ENCODE measurements at regions not wholly inside any gene's neighbourhood (a gene's known extent, or its start where the extent isn't known, plus 50 kb on each side); places are given as distances from the start of the nearest gene placed in this dataset.
"Not testable (repeated sequence)": the region's sequence is repeated elsewhere in the genome, so short reads cannot be mapped to it uniquely, and the experiment has no call there.

DNA sequence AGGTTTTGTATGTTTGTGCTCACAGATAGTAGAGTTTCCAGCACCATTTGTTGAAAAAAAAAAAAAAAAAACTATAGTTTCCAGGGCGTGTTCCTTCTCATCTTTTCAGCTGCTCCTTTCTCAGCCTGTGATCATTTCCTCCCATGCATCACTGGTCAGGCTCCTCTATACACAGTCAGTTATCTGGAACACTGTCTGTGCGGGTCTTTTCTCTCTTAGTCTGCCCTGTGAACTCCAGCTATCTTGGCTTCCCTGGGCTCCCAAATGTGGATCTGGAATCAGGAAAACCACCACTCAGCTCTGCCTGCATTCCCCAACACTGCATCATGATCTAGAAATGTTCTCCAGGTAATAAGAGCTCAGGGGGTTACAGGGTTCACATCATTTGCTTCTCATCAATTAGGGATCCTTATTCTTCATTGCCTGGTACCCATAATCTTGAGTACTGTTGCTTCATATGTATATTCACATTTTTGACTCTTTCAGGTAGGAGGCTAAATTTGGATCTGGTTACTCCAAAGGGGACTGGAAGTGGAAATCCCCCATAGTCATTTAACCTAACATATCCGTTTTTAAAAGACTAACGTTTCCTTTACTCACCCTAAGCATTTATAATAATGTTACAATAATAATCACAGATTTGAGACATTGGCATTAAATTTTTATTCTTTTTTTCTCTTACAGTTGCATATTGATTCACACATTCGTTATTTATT lies 221.8 kb upstream of the KLF3 start:
- no peak for DNase-seq

DNA sequence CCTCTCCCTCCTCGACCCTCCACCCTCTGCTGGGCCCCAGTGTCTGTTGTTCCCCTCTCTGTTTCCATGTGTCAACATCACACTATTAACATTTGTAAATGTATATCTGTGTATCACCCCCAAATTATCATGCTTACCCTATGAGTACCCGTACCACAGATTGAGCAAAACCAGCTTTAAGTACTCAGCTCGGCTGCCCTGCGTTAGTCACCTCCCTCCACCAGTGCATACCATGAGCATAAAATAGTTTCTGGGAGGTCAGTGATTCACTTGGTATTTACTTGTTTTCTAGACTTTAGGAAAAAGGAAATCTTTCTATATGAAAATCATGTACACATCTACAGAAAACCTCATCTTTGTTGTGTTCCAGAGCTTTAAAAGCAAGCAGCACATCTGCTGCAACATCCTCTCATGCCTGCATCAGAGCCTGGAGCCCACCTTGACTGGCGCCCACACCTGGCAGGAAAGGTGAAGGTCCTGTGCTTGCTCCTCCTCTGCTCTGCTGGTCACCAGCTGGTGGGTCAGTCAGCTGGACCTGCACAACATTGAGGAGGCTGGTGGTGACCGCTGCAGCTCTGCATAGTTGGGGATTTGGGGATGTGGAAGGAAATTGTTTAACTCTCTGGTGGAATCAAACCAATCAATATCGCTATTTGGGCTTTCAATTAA lies 214.4 kb upstream of the KLF3 start:
- DNase-seq, result no peak

GRCh38 chr4:38452009-38452408 lies 212.0 kb upstream of the KLF3 start:
- no peak for DNase-seq

- DNase-seq, result no peak
Observed at GRCh38 chr4:38452542-38452941, 211.5 kb upstream of the KLF3 start.

- no peak for DNase-seq
Observed at GRCh38 chr4:38453253-38453881, 210.6 kb upstream of the KLF3 start.

- DNase-seq, result no peak
Observed at GRCh38 chr4:38454284-38454683, 209.7 kb upstream of the KLF3 start.

GRCh38 chr4:38455092-38455862 lies 208.7 kb upstream of the KLF3 start:
- DNase-seq, result no peak

GRCh38 chr4:38456096-38456495 lies 207.9 kb upstream of the KLF3 start:
- no peak for DNase-seq

DNA sequence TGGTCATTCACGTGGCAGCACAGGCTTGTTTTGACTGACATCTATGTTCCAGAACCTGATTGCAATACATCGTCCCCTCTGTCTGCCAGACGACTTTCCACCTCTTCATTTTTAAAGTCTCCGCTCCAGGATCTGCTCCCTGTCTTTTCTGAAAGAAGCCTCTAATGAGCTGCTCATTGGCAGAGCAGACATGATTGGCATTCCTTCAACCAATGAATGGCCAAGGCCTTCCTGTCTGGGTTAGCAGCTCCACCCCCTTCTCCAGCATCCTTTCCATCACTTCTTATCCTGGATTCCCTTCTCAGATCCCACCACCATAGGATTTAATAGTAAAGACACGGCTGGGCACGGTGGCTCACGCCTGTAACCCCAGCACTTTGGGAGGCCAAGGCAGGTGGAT lies 202.7 kb upstream of the KLF3 start:
- no peak for DNase-seq

GRCh38 chr4:38462367-38463055 lies 201.5 kb upstream of the KLF3 start:
- no peak for DNase-seq

DNA sequence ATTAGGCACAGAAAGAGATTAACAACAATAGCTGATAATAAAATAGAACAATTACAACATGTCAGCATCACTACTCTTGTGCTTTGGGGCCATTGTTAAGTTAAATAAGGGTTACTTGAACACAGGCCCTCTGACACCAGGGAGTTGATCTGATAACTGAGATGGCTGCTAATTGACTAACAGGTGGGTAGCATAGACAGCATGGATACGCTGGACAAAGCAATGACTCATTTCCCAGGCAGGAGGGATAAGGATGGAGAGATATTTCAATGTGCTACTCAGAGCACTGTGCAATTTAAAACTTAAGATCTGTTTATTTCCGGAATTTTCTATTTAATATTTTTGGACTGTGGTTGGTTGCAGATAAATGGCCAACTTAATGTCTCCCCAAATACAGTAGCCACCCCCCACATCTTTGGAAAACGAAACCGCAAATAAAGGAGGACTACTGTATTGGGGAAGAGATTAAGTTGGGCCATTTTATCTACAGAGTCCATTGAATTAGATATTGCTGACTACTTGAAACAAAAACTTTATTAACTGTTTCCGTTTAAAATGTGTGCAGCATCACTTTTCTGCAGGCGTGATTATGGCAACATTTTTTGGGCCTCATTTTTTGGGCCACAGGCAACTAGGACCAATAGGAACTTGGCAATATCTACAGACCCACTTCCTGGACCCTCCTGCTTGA lies 200.6 kb upstream of the KLF3 start:
- no peak for DNase-seq

GRCh38 chr4:38464328-38464727 lies 199.7 kb upstream of the KLF3 start:
- DNase-seq, result no peak

DNA sequence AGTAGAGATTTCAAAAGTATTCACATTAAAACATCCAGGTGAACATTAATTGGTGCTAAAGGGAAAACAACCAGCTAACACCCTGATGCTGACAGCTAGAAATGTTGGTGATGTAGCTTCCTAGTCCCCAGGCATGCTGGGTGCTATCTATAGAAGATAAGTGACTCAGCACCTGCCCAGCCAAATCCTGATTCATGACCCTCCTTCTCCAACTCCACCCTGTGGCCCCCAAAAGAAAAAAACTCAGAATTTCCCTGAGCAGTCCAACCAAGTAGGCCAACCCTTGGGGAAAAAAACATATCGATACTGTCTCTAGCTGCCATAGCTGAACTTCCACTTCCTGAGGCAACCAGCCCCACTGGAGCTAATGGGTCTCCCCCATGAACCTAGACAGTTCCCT lies 197.6 kb upstream of the KLF3 start:
- DNase-seq, result no peak

DNA sequence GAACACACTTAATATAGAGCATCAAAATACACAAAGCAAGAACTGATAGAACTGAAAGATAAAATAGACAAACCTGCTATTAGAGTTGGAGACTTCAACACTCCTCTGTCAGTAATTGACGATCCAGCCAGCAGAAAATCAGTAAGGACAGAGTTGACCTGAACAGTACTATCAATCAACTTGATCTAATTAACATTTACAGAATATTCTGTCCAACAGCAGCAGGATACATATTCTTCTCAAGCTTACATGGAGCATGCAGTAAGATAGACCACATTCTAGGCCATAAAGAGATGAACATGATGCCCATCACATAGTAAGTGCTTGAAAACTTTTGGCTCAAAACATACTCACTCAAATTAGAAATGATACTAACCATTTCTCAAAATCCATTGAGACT lies 196.7 kb upstream of the KLF3 start:
- no peak for DNase-seq

- DNase-seq, result no peak
Observed at GRCh38 chr4:38468339-38468866, 195.6 kb upstream of the KLF3 start.

DNA sequence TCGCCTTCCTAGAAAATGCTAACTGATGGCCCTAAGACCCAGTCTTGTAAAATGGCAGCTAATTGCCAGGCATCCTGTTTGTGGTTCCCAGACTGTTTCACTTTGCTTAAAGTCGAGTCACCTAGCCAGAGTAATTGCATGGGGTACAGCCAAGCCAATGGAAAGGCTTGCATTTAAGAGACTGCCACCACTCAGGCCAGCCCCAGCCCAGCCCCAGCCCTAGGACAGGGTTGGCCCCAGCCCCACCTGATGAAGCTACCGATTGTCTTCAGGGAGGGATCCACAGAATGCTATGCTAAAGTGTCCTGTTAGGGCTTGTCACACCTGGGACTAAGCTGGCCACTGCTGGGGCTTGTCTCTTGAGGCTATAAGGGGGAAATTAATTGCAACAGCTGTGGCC lies 194.6 kb upstream of the KLF3 start:
- DNase-seq, result no peak

GRCh38 chr4:38470735-38471262 lies 193.2 kb upstream of the KLF3 start:
- no peak for DNase-seq

DNA sequence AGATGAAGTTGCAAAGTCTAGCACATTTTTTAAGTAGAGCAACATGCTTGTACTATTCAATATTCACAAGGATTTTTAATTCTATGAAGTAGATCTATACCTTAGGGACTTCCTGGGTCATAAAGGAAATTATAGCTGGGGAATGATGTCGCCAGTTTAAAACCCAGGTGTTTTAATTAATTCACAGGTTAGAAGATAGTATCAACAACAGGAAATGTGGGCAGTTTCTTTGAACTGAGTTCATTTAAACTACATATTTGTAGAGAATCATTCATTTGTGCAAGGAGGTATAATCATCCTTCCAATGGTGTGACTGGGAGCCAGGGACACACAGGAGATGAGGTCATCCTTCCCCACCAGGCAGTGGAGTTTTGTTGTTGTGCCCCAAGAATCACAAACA lies 181.3 kb upstream of the KLF3 start:
- no peak for DNase-seq

DNA sequence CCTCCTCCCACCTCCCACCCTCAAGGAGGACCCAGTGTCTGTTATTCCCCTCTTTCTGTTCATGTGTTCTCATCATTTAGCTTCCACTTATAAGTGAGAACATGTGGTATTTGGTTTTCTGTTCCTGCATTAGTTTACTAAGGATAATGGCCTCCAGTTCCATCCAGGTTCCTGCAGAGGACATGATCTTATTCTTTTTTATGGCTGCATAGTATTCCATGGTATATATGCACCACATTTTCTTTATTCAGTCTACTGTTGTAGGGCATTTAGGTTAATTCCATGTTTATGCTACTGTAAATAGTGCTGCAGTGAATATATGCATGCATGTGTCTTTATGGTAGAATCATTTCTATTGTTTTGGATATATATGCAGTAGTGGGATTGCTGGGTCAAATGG lies 180.4 kb upstream of the KLF3 start:
- DNase-seq, result not testable (repeated sequence)

- no peak for DNase-seq
Observed at GRCh38 chr4:38489011-38489861, 174.8 kb upstream of the KLF3 start.
